ENCODE measurements at regions not wholly inside any gene's neighbourhood (a gene's known extent, or its start where the extent isn't known, plus 50 kb on each side); places are given as distances from the start of the nearest gene placed in this dataset.

GRCh38 chr1:175864625-175865024, 121.2 kb upstream of the TNR start:
- TF ChIP-seq, protein P1, sequence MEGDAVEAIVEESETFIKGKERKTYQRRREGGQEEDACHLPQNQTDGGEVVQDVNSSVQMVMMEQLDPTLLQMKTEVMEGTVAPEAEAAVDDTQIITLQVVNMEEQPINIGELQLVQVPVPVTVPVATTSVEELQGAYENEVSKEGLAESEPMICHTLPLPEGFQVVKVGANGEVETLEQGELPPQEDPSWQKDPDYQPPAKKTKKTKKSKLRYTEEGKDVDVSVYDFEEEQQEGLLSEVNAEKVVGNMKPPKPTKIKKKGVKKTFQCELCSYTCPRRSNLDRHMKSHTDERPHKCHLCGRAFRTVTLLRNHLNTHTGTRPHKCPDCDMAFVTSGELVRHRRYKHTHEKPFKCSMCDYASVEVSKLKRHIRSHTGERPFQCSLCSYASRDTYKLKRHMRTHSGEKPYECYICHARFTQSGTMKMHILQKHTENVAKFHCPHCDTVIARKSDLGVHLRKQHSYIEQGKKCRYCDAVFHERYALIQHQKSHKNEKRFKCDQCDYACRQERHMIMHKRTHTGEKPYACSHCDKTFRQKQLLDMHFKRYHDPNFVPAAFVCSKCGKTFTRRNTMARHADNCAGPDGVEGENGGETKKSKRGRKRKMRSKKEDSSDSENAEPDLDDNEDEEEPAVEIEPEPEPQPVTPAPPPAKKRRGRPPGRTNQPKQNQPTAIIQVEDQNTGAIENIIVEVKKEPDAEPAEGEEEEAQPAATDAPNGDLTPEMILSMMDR (IDR thresholded peaks at IDR 0.05; ENCODE audit: low read depth, low read length) = no peak
- TF ChIP-seq MAX (IDR thresholded peaks at IDR 0.05; ENCODE audit: low read depth, low read length) = no peak

Measured in NB4 (cell line).